ENCODE measurements at regions not wholly inside any gene's neighbourhood (a gene's known extent, or its start where the extent isn't known, plus 50 kb on each side); places are given as distances from the start of the nearest gene placed in this dataset.

DNA sequence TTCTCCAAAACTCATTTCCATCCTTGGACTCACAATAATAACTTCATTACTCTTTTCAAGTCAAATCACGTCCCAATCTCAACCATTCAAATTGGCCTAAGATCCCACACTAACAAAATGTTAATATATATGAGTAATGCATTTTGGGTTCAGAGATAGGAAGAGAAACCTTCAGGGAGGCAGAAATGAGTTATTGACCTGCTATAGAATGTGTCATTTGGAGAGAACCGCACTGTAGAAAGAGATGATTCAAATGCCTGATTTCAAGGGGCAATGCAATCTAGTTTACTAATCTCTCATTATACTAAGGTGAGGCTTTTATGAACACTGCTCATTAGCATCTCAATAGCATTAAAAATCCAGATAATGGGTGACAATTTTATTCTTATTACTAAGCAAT, 1595.0 kb upstream of the GOT2 start:
- DNase-seq = no peak

DNA sequence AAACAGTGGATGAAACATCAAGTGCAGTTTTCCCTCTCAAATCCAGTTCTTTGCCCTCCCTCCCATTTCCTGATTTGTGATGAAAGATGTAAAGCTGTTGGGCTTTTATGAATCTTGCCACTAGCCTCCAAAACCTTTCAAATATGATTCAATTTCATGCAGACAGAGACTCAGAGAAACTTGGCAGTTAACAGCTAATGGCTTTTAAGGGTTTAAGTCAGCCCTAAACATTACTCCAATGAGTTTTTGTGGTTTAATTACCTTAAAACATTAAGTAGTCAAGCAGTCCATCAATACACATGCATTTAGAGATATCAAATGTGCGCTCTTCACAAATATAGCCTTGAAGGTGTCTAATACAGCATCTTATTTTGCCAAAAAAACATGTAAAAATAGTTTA, 1594.0 kb upstream of the GOT2 start:
- DNase-seq = no peak

DNA sequence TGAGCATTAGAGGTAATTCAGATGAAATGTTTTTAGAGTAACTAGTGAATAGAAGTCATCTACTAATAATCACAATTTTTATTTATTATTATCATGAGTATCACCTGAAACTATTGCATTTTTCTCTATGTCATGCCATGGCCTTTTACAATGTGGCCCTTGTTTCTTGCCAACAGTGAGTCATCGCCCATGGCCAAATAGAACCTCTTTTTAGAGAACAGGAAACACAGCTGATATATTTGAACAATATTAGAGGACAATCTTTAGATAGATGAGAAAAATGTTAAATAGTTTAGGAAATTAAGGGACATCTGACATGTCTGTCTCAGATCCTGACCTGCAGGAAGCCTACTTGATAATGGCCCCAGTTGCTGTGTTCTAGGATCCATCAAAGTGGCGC, 1584.4 kb upstream of the GOT2 start:
- DNase-seq = no peak

- DNase-seq = no peak
Observed at GRCh38 chr16:60310846-60311445, 1576.8 kb upstream of the GOT2 start.

DNA sequence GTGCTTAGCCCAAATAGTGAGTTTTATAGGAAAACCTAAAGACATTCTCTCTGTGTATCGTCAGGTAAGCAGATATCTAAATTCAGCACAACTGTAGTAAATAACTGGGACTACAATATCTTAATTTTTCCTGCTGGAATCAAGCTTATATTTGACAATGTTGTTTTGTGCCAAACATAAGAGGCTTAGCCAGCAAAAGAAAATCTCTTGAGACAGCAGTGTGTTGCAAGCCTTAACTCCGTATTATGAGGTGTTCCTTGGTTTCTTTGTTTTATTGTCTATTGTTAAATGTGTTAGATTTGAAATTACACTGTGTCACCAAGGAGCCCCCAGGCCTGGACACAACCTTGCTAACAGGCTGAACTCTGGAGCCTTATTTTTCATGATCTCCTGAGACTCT, 1570.6 kb upstream of the GOT2 start:
- DNase-seq = no peak

GRCh38 chr16:60304066-60304465, 1570.0 kb upstream of the GOT2 start:
- DNase-seq = no peak

DNA sequence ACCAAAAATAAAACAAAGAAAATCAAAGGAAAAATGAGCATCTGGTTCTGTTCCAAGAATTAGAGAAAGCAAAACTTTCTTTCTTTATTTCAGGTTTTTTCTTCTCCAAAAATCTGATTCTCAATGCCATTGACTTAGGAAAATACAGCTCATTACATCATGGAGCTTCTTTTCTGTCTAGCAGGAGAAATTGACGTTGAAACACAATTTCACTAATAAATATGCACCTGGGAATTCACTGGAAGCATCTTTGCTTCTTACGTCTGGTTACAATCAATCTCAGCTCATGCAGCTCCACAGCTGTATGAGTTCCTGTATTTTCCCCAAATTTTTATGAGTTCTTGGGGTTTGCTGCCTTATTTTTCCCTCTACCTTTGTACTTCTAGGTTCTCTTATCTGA, 1568.6 kb upstream of the GOT2 start:
- no peak for DNase-seq

- no peak for DNase-seq
Observed at GRCh38 chr16:60302261-60302660, 1568.1 kb upstream of the GOT2 start.

GRCh38 chr16:60299241-60299776, 1565.2 kb upstream of the GOT2 start:
- DNase-seq = no peak

DNA sequence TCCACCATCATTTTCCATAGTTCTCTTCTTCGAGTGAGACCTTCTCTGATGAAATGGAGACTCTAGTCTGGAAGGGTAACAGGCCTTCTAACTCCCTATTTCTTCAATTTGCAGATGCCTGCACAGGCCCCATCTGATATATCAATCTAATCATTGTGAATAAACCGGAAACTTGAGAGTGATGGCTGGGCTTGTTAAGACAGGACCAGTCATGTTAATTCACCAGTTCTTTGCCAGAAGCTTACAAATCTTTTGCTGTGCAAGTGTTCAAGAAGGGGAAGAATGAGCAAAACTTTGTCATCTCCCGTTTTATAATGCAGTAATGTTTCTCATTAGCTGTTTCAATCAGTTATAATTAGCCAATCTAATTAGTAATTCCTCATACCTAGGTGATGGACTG, 1561.3 kb upstream of the GOT2 start:
- no peak for DNase-seq

- no peak for DNase-seq
Observed at GRCh38 chr16:60285794-60286193, 1551.7 kb upstream of the GOT2 start.

GRCh38 chr16:60279061-60279665, 1545.0 kb upstream of the GOT2 start:
- DNase-seq = no peak

DNA sequence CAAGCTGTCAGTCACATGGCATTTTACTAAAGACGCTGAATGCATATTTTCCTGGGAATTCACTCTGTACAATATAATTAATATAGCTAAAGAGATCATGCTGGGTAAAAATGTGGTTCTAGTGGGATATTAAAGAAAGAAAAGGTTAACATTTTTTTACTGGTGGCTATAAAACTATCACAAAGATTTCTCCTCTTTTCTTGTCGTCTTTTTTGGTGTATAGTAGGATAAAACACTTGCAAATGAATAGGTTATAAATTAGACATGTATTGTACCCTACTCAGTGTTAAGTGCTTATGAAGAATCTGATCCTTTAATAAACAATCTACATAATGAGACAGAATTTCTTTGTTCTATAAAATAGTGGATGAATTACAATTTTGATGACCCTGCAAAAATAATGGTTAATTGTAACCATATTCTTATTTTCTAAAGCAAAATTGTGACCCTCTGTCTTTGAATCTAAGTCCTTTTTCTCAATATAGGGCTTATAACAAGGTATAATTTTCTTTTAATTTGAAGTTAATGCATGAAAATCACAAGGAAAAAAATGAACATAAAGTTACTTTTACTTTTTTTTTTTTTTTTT, 1540.4 kb upstream of the GOT2 start:
- DNase-seq = no peak

- DNase-seq = no peak
Observed at GRCh38 chr16:60271781-60272180, 1537.7 kb upstream of the GOT2 start.

GRCh38 chr16:60271025-60271771, 1537.1 kb upstream of the GOT2 start:
- no peak for DNase-seq

DNA sequence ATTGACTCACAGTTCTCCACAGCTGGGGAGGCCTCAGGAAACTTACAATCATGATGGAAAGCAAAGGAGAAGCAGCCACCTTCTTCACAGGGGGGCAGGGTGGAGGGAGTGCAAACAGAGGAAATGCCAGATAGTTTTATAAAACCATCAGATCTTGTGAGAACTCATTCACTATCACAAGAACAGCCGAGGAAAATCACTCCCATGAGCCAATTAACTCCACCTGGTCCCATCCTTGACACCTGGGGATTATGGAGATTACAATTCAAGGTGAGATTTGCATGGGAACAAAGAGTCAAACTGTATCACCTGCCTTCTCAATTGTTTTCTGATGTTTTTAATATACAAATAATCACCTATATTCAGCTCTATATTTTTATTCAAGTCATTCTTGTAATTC, 1527.3 kb upstream of the GOT2 start:
- DNase-seq = no peak

GRCh38 chr16:60259956-60260355, 1525.8 kb upstream of the GOT2 start:
- DNase-seq = no peak

GRCh38 chr16:60246086-60246485, 1512.0 kb upstream of the GOT2 start:
- DNase-seq = no peak

DNA sequence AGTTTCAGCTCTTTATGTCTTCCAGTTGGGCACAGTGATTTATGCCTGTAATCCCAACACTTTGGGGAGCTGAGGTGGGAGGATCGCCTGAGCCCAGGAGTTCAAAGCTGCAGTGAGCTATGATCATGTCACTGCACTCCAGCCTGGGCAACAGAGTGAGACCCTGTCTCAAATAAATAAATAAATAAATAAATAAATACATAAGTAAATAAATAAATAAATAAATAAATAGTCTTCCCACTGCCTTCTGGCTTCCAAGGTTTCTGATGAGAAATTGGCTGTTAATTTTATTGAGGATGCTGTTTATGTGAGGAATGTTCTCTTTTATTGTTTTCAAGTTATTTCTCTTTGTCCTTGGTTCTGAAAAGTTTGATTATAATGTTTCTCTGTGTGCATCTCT, 1507.6 kb upstream of the GOT2 start:
- DNase-seq = no peak

GRCh38 chr16:60230666-60231065, 1496.5 kb upstream of the GOT2 start:
- DNase-seq = no peak

- no peak for DNase-seq
Observed at GRCh38 chr16:60225541-60225940, 1491.4 kb upstream of the GOT2 start.

- DNase-seq = no peak
Observed at GRCh38 chr16:60217787-60218186, 1483.7 kb upstream of the GOT2 start.

DNA sequence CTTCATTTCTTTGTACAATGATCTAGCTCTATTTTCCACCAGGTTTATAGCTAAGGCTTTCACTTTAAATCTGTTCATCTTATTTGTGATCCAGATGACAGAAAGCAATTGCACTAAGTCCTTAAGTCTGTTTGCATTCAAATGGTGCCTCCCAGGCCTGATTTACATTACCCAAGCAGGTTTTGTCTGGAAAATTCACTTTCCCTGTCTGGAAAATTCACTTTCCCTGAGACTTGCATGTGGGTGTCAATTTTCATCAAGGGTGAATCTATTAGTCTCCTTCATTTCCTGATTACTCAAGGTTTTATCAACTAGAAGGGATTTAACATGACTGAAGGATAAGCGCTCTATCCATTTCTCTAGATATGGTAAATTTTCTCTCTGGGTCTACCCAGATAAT, 1480.2 kb upstream of the GOT2 start:
- no peak for DNase-seq

DNA sequence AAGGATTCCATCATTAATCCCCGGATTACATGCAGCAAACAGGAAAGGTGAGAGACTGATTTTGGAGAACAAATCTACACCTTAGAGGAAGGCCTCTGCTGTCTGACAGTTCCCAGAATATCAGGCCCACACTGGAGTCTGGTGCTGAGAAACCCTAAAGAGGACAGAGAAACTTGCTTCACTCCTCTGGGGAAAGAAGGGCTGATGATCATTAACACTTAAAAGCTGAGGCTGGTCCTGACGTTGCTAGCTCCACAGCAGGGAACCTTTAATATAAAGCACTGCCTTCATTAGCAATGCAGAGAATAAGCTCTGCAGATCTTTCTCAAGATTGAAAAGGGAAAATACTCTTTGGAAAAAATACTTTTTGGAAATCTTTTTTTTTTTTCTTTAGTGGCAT, 1472.4 kb upstream of the GOT2 start:
- DNase-seq = no peak

Measured in stimulated activated CD4-positive, alpha-beta T cell treated with anti-CD3 and anti-CD28 coated beads, Interleukin-15, amount 100 ng/mL, for 24 hours (primary cell).